GOT3 (cell line): ENCODE measurements at regions not wholly inside any gene's neighbourhood (a gene's known extent, or its start where the extent isn't known, plus 50 kb on each side); places are given as distances from the start of the nearest gene placed in this dataset.

Experiments used
- DNase-seq: peaks from one replicate; lab custom pipeline; 2025; ENCODE audit warnings: mixed read lengths; lab: John Stamatoyannopoulos, UW

DNA sequence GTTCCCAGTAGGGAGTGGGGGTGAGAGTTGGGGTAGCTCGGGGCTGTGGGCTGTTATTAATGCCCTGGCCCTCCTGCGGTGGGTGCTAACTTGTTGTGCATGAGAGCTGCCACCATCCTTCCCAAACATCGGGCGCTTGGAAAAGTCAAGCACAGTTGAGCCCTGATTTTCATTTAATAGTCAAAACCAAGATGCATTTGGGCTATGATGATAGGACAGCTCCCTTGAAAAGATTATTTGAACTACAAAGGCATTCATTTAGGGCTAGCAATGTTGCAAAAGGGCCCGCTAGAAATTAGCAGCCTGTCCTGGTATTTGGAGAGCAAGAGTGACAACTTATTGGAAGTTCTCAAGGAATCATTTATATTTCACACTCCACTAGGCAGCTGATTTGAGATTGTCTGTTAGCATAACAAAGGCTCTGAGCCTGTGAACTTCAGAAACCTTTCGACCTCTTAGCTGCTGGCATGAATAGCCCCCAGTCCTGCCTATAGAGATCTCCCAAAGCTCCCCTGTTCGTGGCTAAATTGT lies 128.2 kb upstream of the TMEM161B start:
- no peak for DNase-seq

DNA sequence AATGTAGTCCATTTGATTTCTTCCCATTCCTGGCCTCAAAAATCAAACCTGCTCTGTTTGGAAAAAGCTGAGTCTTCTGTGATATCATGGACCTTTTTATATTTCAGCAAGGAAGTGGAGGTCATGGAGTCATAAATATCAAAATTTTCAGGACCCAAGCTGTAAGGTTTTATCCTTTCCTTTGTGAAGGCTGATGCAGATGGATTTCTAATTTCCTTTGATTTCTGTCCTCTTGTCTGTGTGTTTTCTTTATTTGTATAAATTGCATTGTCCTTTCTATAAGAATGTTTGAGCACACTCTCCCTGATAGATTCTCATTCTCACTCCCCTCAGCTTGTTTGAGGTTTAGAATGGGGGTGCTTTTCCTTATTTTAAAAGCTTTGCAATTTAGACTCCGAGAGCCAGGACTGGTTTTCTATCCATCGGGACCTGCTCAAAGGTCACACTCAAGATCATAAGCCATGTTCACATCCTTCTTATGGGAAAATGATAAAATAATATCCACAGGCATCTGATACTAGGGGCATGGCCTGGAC lies 127.4 kb upstream of the TMEM161B start:
- DNase-seq = no peak

GRCh38 chr5:88395264-88395663 lies 126.6 kb upstream of the TMEM161B start:
- no peak for DNase-seq

- DNase-seq = no peak
These were observed 126.0 kb upstream of the TMEM161B start for GRCh38 chr5:88394536-88395175.

DNA sequence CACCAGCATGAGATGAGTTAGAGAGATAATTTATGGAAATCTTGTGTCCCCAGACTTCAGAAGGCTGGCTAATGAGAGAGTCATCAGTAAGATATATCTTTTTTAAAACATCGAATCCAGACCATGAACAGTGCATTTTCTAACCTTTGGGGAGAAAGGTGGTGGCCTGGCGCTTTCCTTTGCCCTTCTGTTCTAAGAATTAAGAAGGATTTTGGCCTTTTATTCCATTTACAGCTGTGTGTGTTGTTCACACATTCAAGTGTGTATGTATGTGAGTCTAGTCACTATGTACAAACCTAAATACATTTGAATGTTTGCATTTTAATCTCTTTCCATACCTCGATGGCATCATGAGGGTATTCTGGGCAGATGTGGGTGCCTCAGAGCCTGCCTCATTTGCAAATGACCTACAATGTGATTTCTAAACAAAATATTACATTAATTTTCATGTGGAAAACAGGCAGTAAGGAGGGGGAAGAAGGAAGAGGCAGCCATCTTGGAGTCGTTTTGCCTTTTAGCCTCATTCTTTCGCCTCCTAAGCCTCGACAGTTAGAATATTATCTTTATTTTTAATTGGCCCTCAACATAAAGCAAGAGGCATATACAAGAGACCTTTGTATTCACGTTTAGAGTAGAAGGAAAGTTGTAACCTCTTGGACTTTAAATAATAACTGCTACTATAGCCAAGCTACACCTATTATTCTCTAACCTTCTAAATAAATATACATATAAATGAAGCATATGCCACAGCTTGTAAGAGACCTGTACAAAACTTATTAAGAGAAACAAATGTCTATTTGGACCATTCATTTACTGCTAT lies 125.3 kb upstream of the TMEM161B start:
- no peak for DNase-seq

DNA sequence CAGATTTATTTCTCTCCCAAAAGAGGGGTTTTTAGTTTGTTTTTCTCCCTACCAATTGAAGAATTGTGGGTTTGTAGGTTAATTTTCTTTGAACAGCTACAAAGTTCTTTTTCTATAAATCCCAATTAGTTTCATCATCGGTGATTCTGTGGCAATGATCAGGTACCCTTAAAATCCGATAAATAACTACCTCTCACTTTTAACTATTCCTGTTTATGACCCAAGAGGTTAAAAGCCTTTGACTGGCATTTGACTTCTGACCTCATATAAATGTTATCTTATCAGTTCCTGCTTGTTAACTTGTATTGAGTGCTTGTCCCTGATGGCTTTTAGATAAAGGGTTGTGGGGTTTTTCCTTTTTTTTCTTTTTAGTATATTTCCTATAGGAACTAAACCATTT lies 124.4 kb upstream of the TMEM161B start:
- DNase-seq = no peak

- DNase-seq = no peak
These were observed 123.3 kb upstream of the TMEM161B start for GRCh38 chr5:88391991-88392390.

GRCh38 chr5:88391116-88391515 lies 122.5 kb upstream of the TMEM161B start:
- no peak for DNase-seq

DNA sequence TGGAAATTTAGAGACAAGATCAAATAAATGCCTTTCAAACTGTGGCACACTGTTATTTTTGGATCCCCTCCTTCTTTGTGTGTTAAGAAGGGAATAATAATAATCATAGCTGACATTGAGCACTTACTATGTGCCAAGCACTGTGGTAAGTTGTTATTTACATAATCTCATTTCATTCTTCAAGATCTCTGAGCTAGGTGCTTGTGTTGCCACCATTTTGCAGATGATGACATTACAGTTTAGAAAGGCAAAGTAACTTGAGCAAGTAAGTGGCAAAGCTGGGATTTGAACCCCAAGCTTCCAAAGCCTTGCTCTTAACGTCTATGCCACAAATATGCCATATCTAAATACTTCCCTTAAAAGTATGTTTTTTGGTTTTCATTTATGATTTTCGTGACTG lies 121.8 kb upstream of the TMEM161B start:
- no peak for DNase-seq

DNA sequence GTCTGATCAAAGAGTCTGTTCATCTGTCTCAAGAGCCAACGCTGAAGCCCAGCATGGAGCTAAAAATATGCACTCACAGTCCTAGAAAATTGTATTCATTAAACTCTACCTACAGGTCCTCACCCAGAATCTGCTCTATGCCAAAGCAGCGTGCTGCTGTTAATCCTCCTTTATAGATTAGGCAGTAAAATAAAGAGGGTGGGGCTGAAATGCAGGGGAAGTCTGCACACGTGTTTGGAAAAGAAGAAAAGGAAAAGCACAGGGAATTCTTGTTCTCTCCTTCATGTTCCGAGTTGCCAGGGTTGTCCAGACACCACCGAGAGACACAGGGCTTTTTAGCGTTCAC lies 121.4 kb upstream of the TMEM161B start:
- no peak for DNase-seq

DNA sequence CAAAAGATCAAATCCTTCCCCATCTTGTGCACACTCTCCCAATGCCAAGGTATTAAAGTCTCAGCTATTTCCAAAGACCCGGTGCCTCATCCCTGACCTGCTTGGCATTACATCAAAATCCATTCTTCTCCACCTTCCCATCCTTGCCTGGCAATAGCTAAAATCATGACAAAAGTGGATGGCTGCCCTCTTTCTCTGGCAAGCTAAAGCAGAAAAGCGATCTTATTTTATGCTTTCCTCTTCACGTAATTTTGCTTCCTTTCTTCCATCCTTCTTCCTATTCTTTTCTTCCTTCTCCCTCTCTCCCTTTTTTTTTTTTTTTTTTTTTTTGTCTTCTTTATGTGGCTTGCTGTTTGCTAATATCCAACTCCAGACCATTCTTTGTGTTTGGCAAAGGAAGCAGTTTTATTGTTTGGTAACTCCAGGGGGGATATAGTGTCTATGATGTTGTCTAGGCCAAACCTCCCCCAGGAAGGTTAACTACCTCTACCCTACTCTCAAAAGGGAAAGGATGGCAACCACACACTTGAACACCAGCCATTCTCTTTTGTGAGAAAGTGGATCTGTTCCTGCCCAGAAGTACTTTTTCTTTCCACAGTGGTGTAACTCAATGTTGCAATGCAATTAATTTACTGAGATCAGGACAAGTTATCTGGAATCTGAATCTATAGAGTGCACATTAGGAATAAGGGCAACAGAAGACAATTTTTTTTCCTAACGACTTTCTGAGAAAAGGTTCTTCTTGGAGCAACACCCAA lies 120.9 kb upstream of the TMEM161B start:
- DNase-seq = no peak

- no peak for DNase-seq
These were observed 120.1 kb upstream of the TMEM161B start for GRCh38 chr5:88388476-88389337.

- no peak for DNase-seq
These were observed 116.2 kb upstream of the TMEM161B start for GRCh38 chr5:88384886-88385285.

- no peak for DNase-seq
These were observed 111.7 kb upstream of the TMEM161B start for GRCh38 chr5:88380332-88380731.

- no peak for DNase-seq
These were observed 109.3 kb upstream of the TMEM161B start for GRCh38 chr5:88377705-88378656.

GRCh38 chr5:88377240-88377639 lies 108.6 kb upstream of the TMEM161B start:
- no peak for DNase-seq

DNA sequence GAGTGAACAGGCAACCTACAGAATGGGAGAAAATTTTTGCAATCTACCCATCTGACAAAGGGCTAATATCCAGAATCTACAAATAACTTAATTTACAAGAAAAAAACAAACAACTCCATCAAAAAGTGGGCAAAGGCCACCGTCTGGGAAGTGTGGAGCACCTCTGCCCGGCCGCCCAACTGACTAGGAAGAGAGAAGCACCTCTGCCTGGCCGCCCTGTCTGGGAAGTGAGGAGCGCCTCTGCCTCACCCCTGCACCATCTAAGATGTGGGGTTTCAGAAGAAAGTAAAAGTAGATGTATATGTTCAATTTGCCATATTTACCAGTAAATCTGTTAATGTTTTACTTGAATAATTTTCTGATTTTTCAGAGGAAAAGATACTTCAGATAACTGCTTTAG lies 108.1 kb upstream of the TMEM161B start:
- DNase-seq = no peak

- no peak for DNase-seq
These were observed 105.7 kb upstream of the TMEM161B start for GRCh38 chr5:88374391-88374790.

DNA sequence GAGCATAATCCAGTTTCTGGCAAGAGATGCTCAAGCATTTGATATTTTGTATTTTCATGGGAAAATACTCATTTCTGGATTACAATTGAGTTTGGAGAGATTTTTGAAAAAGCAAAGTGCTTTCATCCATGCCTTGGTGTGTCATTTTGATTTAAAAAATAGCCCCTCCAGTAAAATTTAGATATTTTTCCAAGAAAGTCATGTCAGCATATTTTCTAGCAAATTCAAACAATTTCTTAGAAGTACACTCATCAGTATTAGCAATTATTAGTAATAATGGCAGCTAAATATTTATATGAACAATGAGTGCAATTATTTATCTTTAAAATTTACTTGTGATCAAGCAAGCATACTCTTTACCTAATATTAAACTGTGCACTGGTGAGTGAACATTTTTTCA lies 102.2 kb upstream of the TMEM161B start:
- DNase-seq = no peak

GRCh38 chr5:88368201-88368600 lies 99.6 kb upstream of the TMEM161B start:
- no peak for DNase-seq
